ENCODE measurements at regions not wholly inside any gene's neighbourhood (a gene's known extent, or its start where the extent isn't known, plus 50 kb on each side); places are given as distances from the start of the nearest gene placed in this dataset.

DNA sequence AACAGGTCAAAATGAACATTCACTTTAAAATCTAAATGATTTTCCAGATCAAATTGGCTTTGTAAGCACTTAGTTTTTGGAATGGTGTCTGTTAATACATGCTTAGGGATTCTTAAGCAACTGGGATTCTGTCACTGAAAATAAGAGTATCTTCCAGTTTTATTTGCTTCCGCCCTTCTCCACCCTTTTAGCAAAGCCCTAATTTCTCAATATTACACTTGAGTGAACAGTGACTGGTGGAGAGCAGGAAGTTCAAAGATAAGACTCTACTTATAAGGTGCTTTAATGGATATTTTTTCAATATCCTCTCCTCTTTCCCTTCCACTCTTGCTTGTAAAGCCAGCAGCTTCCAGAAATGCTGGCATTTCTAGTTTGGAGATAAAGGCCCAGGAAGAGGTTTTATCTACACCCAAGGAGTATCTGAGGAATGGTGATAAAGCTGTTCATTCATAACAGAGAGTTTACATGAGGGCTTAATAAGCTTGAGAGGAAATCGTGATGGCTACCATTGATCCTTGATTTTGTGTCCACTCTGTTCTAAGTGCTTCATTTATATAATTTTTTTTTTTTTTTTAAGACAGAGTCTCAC is 265.9 kb upstream of the PRICKLE1 start:
- Histone ChIP-seq H3K4me1 (replicated peaks in 1 of 2) (no peaks in the 10 kb centered on the region), H3K27ac (no peak overlapping the region), H3K27me3 (no peaks in the 10 kb centered on the region), H3K9me3 (replicated peaks in 1 of 3) (no peaks in the 10 kb centered on the region), H3K4me3 (no peak overlapping the region), H3K36me3 (replicated peaks in 1 of 2) (no peaks in the 10 kb centered on the region)
- DNase-seq: no peak
- intact Hi-C loops (cut with DNase I): no loop called here
- WGBS, 4 donors: 63 to 77% (median 74%) methylated on average over 2 of the region's 2 CpGs
- TF ChIP-seq CTCF (IDR thresholded peaks at IDR 0.05) (no peak), POLR2A (IDR thresholded peaks at IDR 0.05) (no peak)

DNA sequence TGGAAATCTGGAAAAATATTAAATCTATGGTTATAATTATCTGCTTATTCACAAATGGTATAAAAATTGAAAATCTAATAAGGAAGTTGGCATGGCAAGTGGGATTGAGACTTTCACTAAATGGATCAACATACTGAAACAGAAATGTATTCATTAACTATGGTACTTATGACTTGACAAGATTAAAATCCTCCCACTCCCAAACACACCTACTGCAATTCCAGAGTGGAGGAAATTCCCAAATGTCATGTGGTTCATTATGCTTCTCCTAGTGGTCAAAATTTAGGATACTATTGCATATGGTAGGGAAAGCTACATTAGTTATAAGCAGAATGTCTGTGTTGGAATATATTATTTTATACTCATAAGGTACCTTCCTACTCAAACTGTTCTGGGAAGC is 265.3 kb upstream of the PRICKLE1 start:
- no peak for TF ChIP-seq POLR2A (IDR thresholded peaks at IDR 0.05)
- no peak for TF ChIP-seq CTCF (IDR thresholded peaks at IDR 0.05)
- no peak overlapping the region for H3K27ac ChIP-seq
- no peaks in the 10 kb centered on the region for H3K36me3 ChIP-seq (replicated peaks in 1 of 2)
- no peaks in the 10 kb centered on the region for H3K27me3 ChIP-seq
- H3K4me1 ChIP-seq (replicated peaks in 1 of 2): no peaks in the 10 kb centered on the region
- H3K4me3 ChIP-seq: no peak overlapping the region
- no peaks in the 10 kb centered on the region for H3K9me3 ChIP-seq (replicated peaks in 1 of 3)
- DNase-seq: no peak
- intact Hi-C loops (cut with DNase I): no loop called here

GRCh38 chr12:42854208-42854607 is 264.7 kb upstream of the PRICKLE1 start:
- Histone ChIP-seq H3K4me1 (replicated peaks in 1 of 2) (no peaks in the 10 kb centered on the region), H3K27ac (no peak overlapping the region), H3K4me3 (no peak overlapping the region), H3K27me3 (no peaks in the 10 kb centered on the region), H3K9me3 (replicated peaks in 1 of 3) (no peaks in the 10 kb centered on the region), H3K36me3 (replicated peaks in 1 of 2) (no peaks in the 10 kb centered on the region)
- WGBS, 4 donors: 74 to 80% (median 77%) methylated on average over 2 of the region's 2 CpGs
- no peak for TF ChIP-seq POLR2A (IDR thresholded peaks at IDR 0.05)
- no peak for TF ChIP-seq CTCF (IDR thresholded peaks at IDR 0.05)
- DNase-seq: no peak
- intact Hi-C loops (cut with DNase I): no loop called here

- H3K27ac ChIP-seq: no peak overlapping the region
- no peaks in the 10 kb centered on the region for H3K4me1 ChIP-seq (replicated peaks in 1 of 2)
- 71 to 85% (median 80%) methylated on average over 4 of the region's 4 CpGs for WGBS, 4 donors
- H3K27me3 ChIP-seq: no peaks in the 10 kb centered on the region
- intact Hi-C loops (cut with DNase I): no loop called here
- DNase-seq: no peak
- H3K9me3 ChIP-seq (replicated peaks in 1 of 3): no peaks in the 10 kb centered on the region
- H3K4me3 ChIP-seq: no peak overlapping the region
- TF ChIP-seq CTCF (IDR thresholded peaks at IDR 0.05) (no peak), POLR2A (IDR thresholded peaks at IDR 0.05) (no peak)
- no peaks in the 10 kb centered on the region for H3K36me3 ChIP-seq (replicated peaks in 1 of 2)
Observed at GRCh38 chr12:42853370-42854140, 264.0 kb upstream of the PRICKLE1 start.

Measured in adrenal gland (tissue), 9 donors.